ENCODE measurements at regions not wholly inside any gene's neighbourhood (a gene's known extent, or its start where the extent isn't known, plus 50 kb on each side); places are given as distances from the start of the nearest gene placed in this dataset.

GRCh38 chrX:2626750-2627149 is 64.3 kb upstream of the CD99 start:
- TF ChIP-seq ZC3H10 (CRISPR knock-in tag; IDR thresholded peaks at IDR 0.05) (no peak), SNAI2 (CRISPR knock-in tag; IDR thresholded peaks at IDR 0.05) (no peak), ZFP3 (CRISPR knock-in tag; IDR thresholded peaks at IDR 0.05) (no peak), ZNF8 (CRISPR knock-in tag; IDR thresholded peaks at IDR 0.05) (no peak), TSHZ2 (CRISPR knock-in tag; IDR thresholded peaks at IDR 0.05) (no peak), ISL1 (CRISPR knock-in tag; IDR thresholded peaks at IDR 0.05) (no peak), ESRRG (CRISPR knock-in tag; IDR thresholded peaks at IDR 0.05) (no peak), CSDC2 (CRISPR knock-in tag; IDR thresholded peaks at IDR 0.05) (no peak), CREB5 (CRISPR knock-in tag; IDR thresholded peaks at IDR 0.05; ENCODE audit: low read depth) (no peak)
- ATAC-seq, result no peak

GRCh38 chrX:2620576-2620975 is 70.5 kb upstream of the CD99 start:
- no peak for ATAC-seq
- TF ChIP-seq TCF4 (CRISPR knock-in tag; IDR thresholded peaks at IDR 0.05; ENCODE audit: borderline replicate concordance) (no peak), ZFP3 (CRISPR knock-in tag; IDR thresholded peaks at IDR 0.05) (no peak), CREB5 (CRISPR knock-in tag; IDR thresholded peaks at IDR 0.05; ENCODE audit: low read depth) (no peak), POU6F1 (CRISPR knock-in tag; IDR thresholded peaks at IDR 0.05; ENCODE audit: borderline replicate concordance, low read depth) (no peak), ZNF70 (CRISPR knock-in tag; IDR thresholded peaks at IDR 0.05) (no peak), TSHZ2 (CRISPR knock-in tag; IDR thresholded peaks at IDR 0.05) (no peak), PATZ1 (CRISPR knock-in tag; IDR thresholded peaks at IDR 0.05; ENCODE audit: borderline replicate concordance) (no peak), SNAI2 (CRISPR knock-in tag; IDR thresholded peaks at IDR 0.05) (no peak), RARB (CRISPR knock-in tag; IDR thresholded peaks at IDR 0.05) (no peak), OSR1 (CRISPR knock-in tag; IDR thresholded peaks at IDR 0.05) (no peak), ARNTL (CRISPR knock-in tag; IDR thresholded peaks at IDR 0.05; ENCODE audit: borderline replicate concordance, low read depth) (no peak), GLIS3 (CRISPR knock-in tag; IDR thresholded peaks at IDR 0.05) (no peak), ESRRG (CRISPR knock-in tag; IDR thresholded peaks at IDR 0.05) (no peak), ZNF565 (CRISPR knock-in tag; conservative IDR thresholded peaks at IDR 0.05; ENCODE audit: low read depth) (no peak), ZC3H10 (CRISPR knock-in tag; IDR thresholded peaks at IDR 0.05) (no peak), ZNF8 (CRISPR knock-in tag; IDR thresholded peaks at IDR 0.05) (no peak), PPARA (CRISPR knock-in tag; IDR thresholded peaks at IDR 0.05; ENCODE audit: borderline replicate concordance) (no peak), CSRNP3 (CRISPR knock-in tag; IDR thresholded peaks at IDR 0.05) (no peak)
